Ascending aorta (tissue), 2 donors: ENCODE measurements at regions not wholly inside any gene's neighbourhood (a gene's known extent, or its start where the extent isn't known, plus 50 kb on each side); places are given as distances from the start of the nearest gene placed in this dataset.

ENCODE experiments used
- DNase-seq, 2 donors: peaks; one replicate each; pipeline ENCODE4 v3.0.0-alpha.2; 2019; ENCODE audit warnings: low spot score in 2 of 2
- H3K27ac ChIP-seq, 2 donors: fragments of 200-600 bp; sonication (generic); one replicate each; pipeline ENCODE4 v1.5.1; 2016 to 2017; ENCODE audit warnings: mild to moderate bottlenecking in 1 of 2
- H3K27me3 ChIP-seq: fragments of 200-600 bp; sonication (generic); one replicate; pipeline ENCODE4 v1.5.1; 2017
- H3K36me3 ChIP-seq, 2 donors: fragments of 200-600 bp; sonication (generic); one replicate each; pipeline ENCODE4 v1.5.1; 2016
- H3K4me1 ChIP-seq, 2 donors: fragments of 200-600 bp; sonication (generic); one replicate each; pipeline ENCODE4 v1.5.1; 2016 to 2017; ENCODE audit warnings: mild to moderate bottlenecking in 1 of 2
- H3K4me3 ChIP-seq, 2 donors: fragments of 200-600 bp; sonication (generic); one replicate each; pipeline ENCODE4 v1.5.1; 2016 to 2017; ENCODE audit warnings: mild to moderate bottlenecking in 1 of 2
- H3K9me3 ChIP-seq, 2 donors: fragments of 200-600 bp; sonication (generic); one replicate each; pipeline ENCODE4 v1.5.1; 2016
- intact Hi-C: fragments of 100-400 bp; cut with DNase I; formaldehyde crosslinking; loops from one replicate; pipeline ENCODE4 v1.15.1; 2023
- TF ChIP-seq, protein P1 (sequence below), 3 experiments: fragments of 200-600 bp in 2 of 3; fragments of 450-650 bp in 1 of 3; sonication (generic) in 2 of 3; IDR thresholded peaks; one replicate each; pipeline ENCODE4 v1.5.1; 2016 to 2019; ENCODE audit warnings: antibody characterized with exemption in 3 of 3, mild to moderate bottlenecking in 1 of 3, moderate library complexity in 1 of 3

GRCh38 chr21:16137106-16137505 lies 407.3 kb downstream of the USP25 start:
- Histone ChIP-seq H3K27me3 (no peaks in the 10 kb centered on the region), H3K36me3 (no peaks in the 10 kb centered on the region), H3K4me3 (no peak overlapping the region), H3K4me1 (no peaks in the 10 kb centered on the region), H3K9me3 (no peaks in the 10 kb centered on the region), H3K27ac (no peak overlapping the region)
- DNase-seq = no peak
- TF ChIP-seq, protein P1, sequence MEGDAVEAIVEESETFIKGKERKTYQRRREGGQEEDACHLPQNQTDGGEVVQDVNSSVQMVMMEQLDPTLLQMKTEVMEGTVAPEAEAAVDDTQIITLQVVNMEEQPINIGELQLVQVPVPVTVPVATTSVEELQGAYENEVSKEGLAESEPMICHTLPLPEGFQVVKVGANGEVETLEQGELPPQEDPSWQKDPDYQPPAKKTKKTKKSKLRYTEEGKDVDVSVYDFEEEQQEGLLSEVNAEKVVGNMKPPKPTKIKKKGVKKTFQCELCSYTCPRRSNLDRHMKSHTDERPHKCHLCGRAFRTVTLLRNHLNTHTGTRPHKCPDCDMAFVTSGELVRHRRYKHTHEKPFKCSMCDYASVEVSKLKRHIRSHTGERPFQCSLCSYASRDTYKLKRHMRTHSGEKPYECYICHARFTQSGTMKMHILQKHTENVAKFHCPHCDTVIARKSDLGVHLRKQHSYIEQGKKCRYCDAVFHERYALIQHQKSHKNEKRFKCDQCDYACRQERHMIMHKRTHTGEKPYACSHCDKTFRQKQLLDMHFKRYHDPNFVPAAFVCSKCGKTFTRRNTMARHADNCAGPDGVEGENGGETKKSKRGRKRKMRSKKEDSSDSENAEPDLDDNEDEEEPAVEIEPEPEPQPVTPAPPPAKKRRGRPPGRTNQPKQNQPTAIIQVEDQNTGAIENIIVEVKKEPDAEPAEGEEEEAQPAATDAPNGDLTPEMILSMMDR (IDR thresholded peaks at IDR 0.05) = no peak
- intact Hi-C loops = no loop called here

GRCh38 chr21:16145052-16145451 lies 415.3 kb downstream of the USP25 start:
- intact Hi-C loops = no loop called here
- no peak for DNase-seq

GRCh38 chr21:16145479-16145878 lies 415.7 kb downstream of the USP25 start:
- no peaks in the 10 kb centered on the region for H3K36me3 ChIP-seq
- TF ChIP-seq, protein P1 (IDR thresholded peaks at IDR 0.05) = no peak
- H3K4me3 ChIP-seq = no peak overlapping the region
- no peak overlapping the region for H3K27ac ChIP-seq
- no peaks in the 10 kb centered on the region for H3K27me3 ChIP-seq
- intact Hi-C loops = no loop called here
- H3K4me1 ChIP-seq = no peaks in the 10 kb centered on the region
- no peaks in the 10 kb centered on the region for H3K9me3 ChIP-seq
- DNase-seq = no peak

More at GRCh38 chr21:16145052-16145451, 415.3 kb downstream of the USP25 start:
- Histone ChIP-seq H3K27me3 (no peaks in the 10 kb centered on the region), H3K4me1 (no peaks in the 10 kb centered on the region), H3K36me3 (no peaks in the 10 kb centered on the region), H3K27ac (no peak overlapping the region), H3K9me3 (no peaks in the 10 kb centered on the region), H3K4me3 (no peak overlapping the region)
- TF ChIP-seq, protein P1 (IDR thresholded peaks at IDR 0.05) = no peak

GRCh38 chr21:16154321-16154720 lies 424.5 kb downstream of the USP25 start:
- TF ChIP-seq, protein P1 (IDR thresholded peaks at IDR 0.05) = no peak
- no peaks in the 10 kb centered on the region for H3K9me3 ChIP-seq
- no peaks in the 10 kb centered on the region for H3K36me3 ChIP-seq
- H3K4me1 ChIP-seq = no peaks in the 10 kb centered on the region
- no peak overlapping the region for H3K27ac ChIP-seq
- intact Hi-C loops = no loop called here
- DNase-seq = no peak
- H3K27me3 ChIP-seq = no peaks in the 10 kb centered on the region
- no peak overlapping the region for H3K4me3 ChIP-seq

DNA sequence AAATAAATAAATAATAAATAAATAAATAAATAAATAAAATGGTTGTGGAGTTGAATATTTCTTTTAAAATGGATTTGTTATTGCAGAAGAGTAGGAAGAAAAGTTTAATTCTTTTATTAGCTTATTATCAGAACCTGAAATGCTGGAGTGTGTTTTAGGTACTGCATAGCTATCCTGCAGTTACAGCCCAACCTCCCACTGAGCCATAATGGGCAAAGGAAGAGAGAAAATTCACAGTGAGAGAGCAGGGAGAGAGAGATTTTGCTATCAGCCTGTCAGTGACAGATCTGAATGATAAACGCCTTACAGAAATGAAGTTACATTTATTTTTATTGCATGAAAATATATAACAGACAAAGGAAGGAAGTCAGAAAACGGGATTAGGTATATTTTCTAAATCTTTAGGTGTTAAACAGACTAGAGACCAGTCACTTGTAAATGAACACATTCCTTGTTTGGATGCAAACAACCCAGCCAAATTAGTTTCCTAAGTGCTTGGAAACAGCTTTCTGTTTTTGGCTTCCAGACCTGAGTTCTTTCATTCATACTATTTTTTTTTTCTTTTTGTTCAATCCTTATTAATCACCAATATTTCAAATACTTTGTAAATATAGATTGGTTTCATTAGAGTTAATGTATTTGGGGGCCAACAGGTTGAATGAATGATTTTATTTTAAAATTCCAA lies 425.3 kb downstream of the USP25 start:
- no peaks in the 10 kb centered on the region for H3K9me3 ChIP-seq
- intact Hi-C loops = no loop called here

More for the DNA sequence above, 425.3 kb downstream of the USP25 start:
- TF ChIP-seq, protein P1 (IDR thresholded peaks at IDR 0.05) = no peak
- Histone ChIP-seq H3K27me3 (no peaks in the 10 kb centered on the region), H3K36me3 (no peaks in the 10 kb centered on the region), H3K4me1 (no peaks in the 10 kb centered on the region), H3K4me3 (no peak overlapping the region), H3K27ac (no peak overlapping the region)
- no peak for DNase-seq
